Stimulated activated memory B cell treated with anti-CD40 and anti-IgM and Interleukin-4, amounts not matched to agents 10 μg/mL and 1 μg/mL and 100 μg/mL, for 72 hours (primary cell): ENCODE measurements at regions not wholly inside any gene's neighbourhood (a gene's known extent, or its start where the extent isn't known, plus 50 kb on each side); places are given as distances from the start of the nearest gene placed in this dataset.
"Not testable (repeated sequence)": the region's sequence is repeated elsewhere in the genome, so short reads cannot be mapped to it uniquely, and the experiment has no call there.

ENCODE experiments used
- ATAC-seq: fragments of 150-1000 bp; cut with Tn5 transposase; 2 replicates; pipeline ENCODE4 v1.10.0; 2021
- H3K27ac Mint-ChIP-seq: one replicate; pipeline ENCODE4 v1.8.0; 2022; ENCODE audit warnings: mild to moderate bottlenecking, mixed read lengths
- H3K27me3 Mint-ChIP-seq: one replicate; pipeline ENCODE4 v1.8.0; 2022; ENCODE audit warnings: mixed read lengths
- H3K36me3 Mint-ChIP-seq: one replicate; pipeline ENCODE4 v1.8.0; 2022; ENCODE audit warnings: mixed read lengths
- H3K4me1 Mint-ChIP-seq: one replicate; pipeline ENCODE4 v1.8.0; 2022; ENCODE audit warnings: mixed read lengths
- H3K4me3 Mint-ChIP-seq: one replicate; pipeline ENCODE4 v1.8.0; 2022; ENCODE audit warnings: mild to moderate bottlenecking, moderate library complexity, mixed read lengths
- H3K9me3 Mint-ChIP-seq: one replicate; pipeline ENCODE4 v1.8.0; 2022; ENCODE audit warnings: mixed read lengths

DNA sequence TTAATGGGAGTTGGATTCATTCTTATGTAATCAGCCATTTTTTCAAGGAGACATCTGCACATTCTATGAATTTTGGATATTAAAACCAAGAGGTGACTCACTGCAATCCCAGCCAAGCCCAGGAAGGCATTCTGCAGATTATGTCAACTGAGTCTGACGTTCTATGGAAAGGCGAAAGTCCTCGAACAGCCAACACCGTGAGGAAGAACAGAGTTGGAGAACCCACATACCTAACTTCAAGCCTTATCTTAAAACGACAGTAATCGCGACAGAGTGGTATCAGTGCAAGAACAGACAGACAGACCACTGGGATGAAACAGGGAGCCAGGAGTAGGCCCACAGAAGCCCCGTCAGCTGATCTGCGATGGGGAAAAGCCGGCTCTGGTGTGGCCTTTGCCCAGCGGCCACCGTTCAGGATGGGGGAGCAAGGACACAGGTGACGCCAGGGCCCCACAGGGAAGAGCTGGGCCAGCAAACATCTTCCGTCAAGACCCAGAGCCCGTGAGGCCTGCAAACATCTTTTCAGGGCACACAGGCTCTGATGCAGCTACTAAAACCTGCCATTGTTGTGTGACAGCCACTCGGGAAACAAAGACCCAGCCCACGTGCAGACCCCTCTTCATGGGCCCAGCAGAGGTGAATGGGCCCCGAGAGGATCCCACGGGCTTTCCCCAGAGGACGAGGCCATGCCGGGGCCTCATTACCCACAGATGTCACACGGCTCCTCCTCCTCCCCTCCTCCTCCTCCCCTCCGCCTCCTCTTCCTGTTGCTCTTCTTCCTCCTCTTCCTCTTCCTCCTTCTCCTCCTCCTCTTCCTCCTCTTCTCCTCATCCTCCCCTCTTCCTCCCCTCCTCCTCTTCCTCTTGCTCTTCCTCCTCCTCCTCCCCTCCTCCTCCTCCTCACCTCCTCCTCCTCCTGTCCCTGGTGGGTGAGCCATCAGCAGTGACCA is 277.6 kb downstream of the ADGRD1 start:
- no peak for ATAC-seq
- H3K27me3 Mint-ChIP-seq, result peaks cover 61% of the 10 kb centered on the region
- H3K4me3 Mint-ChIP-seq, result no peak overlapping the region
- H3K27ac Mint-ChIP-seq, result no peak overlapping the region
- H3K36me3 Mint-ChIP-seq, result no peaks in the 10 kb centered on the region
- H3K4me1 Mint-ChIP-seq, result peaks cover 7% of the 10 kb centered on the region
- peaks cover 6% of the 10 kb centered on the region for H3K9me3 Mint-ChIP-seq

- ATAC-seq, result no peak
These were observed 278.3 kb downstream of the ADGRD1 start for GRCh38 chr12:131232036-131232435.

GRCh38 chr12:131232872-131233271 is 279.2 kb downstream of the ADGRD1 start:
- not testable (repeated sequence) for H3K9me3 Mint-ChIP-seq, H3K27ac Mint-ChIP-seq, ATAC-seq, H3K4me3 Mint-ChIP-seq, H3K4me1 Mint-ChIP-seq, H3K36me3 Mint-ChIP-seq
- H3K27me3 Mint-ChIP-seq, result peaks cover 50% of the 10 kb centered on the region

More at GRCh38 chr12:131232036-131232435, 278.3 kb downstream of the ADGRD1 start:
- H3K27ac Mint-ChIP-seq, result no peak overlapping the region
- H3K4me3 Mint-ChIP-seq, result no peak overlapping the region
- no peaks in the 10 kb centered on the region for H3K36me3 Mint-ChIP-seq
- H3K27me3 Mint-ChIP-seq, result peaks cover 58% of the 10 kb centered on the region
- H3K9me3 Mint-ChIP-seq, result peaks cover 6% of the 10 kb centered on the region
- peaks cover 7% of the 10 kb centered on the region for H3K4me1 Mint-ChIP-seq

DNA sequence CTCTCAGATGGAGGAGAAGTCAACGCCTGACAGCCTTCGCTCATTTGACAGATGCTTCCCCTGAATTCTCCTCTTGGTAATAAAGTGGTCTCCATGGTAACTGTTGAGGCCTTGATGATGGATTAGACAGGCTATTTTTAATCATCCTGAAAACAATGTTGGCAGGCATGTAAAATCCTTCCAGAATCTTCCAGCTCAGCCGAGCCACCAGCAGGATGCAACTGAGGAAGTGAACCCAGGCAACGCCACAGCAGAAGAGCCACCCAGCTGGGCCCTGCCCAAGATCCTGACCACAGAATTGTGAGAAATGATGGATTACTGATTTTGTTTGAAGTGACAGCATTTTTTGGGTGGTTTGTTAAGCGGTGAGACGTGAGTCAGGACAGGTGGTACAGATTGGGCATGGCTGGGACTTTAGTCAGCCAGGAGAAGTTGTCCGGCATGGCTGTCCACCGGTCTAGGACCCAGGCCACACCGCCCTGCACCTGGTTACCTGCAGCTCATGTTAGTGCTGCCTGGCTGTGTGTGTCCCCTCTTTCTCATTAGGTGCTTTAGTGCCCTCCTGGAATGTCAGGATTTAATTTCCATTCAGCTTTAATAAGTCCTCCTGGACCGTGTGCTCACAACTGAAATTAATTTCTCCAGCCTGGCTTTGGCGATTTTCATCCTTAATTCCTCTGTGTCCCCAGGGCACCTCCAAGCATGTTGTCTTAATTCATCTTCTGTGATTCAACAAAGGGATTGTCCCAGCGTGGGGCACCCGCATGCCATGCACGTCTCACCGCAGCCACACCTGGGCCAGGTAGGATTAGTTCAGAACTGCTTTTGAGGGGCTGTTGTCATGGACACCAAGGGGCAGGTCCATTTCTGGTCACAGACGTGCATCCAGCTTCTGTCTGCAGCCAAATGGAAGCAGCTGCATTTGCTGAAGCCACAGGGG is 280.4 kb downstream of the ADGRD1 start:
- not testable (repeated sequence) for H3K36me3 Mint-ChIP-seq, H3K9me3 Mint-ChIP-seq, ATAC-seq, H3K27ac Mint-ChIP-seq, H3K4me3 Mint-ChIP-seq
- Mint-ChIP-seq H3K27me3 (peaks cover 42% of the 10 kb centered on the region), H3K4me1 (peaks cover 10% of the 10 kb centered on the region)

GRCh38 chr12:131234841-131235271 is 281.1 kb downstream of the ADGRD1 start:
- not testable (repeated sequence) for H3K27ac Mint-ChIP-seq, H3K4me3 Mint-ChIP-seq, H3K36me3 Mint-ChIP-seq, ATAC-seq, H3K9me3 Mint-ChIP-seq
- H3K4me1 Mint-ChIP-seq, result peaks cover 18% of the 10 kb centered on the region
- H3K27me3 Mint-ChIP-seq, result peaks cover 35% of the 10 kb centered on the region

DNA sequence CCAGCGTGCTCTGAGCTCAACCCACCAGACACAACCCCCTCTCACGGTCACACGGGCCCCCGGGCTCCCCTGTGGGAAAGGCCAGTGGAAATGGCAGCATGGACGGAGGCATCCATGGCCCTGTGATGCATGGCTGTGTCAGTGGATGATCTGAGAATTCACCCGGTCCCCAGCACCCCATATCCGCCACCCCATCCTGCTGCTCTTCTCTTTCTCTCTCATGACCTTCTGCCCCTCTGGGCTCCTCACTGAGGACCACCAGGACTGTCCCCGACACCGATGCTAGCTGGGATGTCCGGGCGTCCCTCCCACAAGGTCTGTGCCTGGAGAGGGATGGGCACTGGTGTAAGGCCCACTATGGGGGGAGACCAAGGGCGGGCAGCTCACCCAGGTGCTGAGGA is 282.2 kb downstream of the ADGRD1 start:
- Mint-ChIP-seq H3K27me3 (peaks cover 25% of the 10 kb centered on the region), H3K4me1 (peaks cover 22% of the 10 kb centered on the region), H3K27ac (no peak overlapping the region), H3K9me3 (peaks cover 6% of the 10 kb centered on the region), H3K4me3 (no peak overlapping the region), H3K36me3 (no peaks in the 10 kb centered on the region)
- ATAC-seq, result no peak

- H3K4me3 Mint-ChIP-seq, result peak overlapping the region; percentile 6
- H3K36me3 Mint-ChIP-seq, result no peaks in the 10 kb centered on the region
- peaks cover 16% of the 10 kb centered on the region for H3K4me1 Mint-ChIP-seq
- H3K27me3 Mint-ChIP-seq, result peaks cover 10% of the 10 kb centered on the region
- peaks cover 3% of the 10 kb centered on the region for H3K9me3 Mint-ChIP-seq
- H3K27ac Mint-ChIP-seq, result peak overlapping the region; percentile 76
- peak; percentile 83 for ATAC-seq
These were observed 285.8 kb downstream of the ADGRD1 start for GRCh38 chr12:131239384-131240094.

DNA sequence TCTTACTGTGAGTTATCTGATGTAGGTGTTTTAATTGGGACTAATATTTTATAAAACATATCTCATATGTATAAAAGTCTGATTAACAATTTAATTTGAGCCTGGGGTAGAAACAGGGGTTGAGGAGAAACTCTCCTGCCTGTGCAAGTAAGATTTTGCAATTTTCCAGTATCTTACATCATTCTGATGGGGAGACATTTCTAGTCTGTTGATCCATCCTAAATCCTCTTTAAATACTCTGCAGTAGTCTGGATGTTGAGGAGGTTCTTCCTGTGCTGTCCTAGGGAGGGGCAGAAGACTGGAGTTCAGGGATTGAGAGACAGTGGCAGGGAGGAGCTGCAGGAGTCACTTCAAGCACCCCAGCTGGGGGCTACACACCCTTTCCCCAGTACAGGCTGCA is 287.8 kb downstream of the ADGRD1 start:
- Mint-ChIP-seq H3K9me3 (peaks cover 3% of the 10 kb centered on the region), H3K27me3 (peaks cover 7% of the 10 kb centered on the region), H3K36me3 (no peaks in the 10 kb centered on the region), H3K27ac (no peak overlapping the region), H3K4me3 (no peak overlapping the region), H3K4me1 (peaks cover 16% of the 10 kb centered on the region)
- no peak for ATAC-seq

- ATAC-seq, result no peak
- Mint-ChIP-seq H3K4me3 (no peak overlapping the region), H3K4me1 (peaks cover 16% of the 10 kb centered on the region), H3K27ac (no peak overlapping the region), H3K27me3 (peaks cover 21% of the 10 kb centered on the region), H3K9me3 (peaks cover 3% of the 10 kb centered on the region), H3K36me3 (no peaks in the 10 kb centered on the region)
These were observed 289.2 kb downstream of the ADGRD1 start for GRCh38 chr12:131242741-131243496.

DNA sequence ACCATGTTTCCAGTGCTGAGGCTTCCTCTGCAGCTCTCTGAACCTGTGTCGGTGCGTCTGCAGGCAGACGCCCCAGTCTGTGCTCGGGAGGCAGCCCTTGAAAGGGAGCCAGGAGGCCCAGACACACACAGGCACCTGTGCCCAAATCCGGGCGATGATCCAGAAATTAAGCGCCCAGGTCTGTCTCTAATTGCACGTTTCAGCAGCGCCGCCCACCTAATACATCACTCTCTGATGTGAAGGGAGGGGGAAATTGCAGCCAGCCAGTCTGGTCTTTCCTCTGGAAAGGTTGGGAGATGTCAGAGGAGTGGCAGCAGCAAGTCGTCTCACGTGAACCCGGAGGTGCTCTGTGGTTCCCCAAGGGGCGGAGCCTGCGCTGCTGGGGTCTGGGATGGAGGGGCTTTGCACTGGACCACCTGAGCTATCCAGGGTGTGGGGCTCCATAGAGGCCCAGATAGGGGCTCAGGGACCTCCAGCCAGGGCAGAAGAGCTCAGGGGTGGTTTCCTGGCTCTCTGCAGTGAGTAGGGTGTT is 290.5 kb downstream of the ADGRD1 start:
- peaks cover 26% of the 10 kb centered on the region for H3K27me3 Mint-ChIP-seq
- H3K9me3 Mint-ChIP-seq, H3K36me3 Mint-ChIP-seq, H3K27ac Mint-ChIP-seq, ATAC-seq, H3K4me3 Mint-ChIP-seq: not testable (repeated sequence)
- peaks cover 11% of the 10 kb centered on the region for H3K4me1 Mint-ChIP-seq

- not testable (repeated sequence) for H3K4me3 Mint-ChIP-seq, H3K36me3 Mint-ChIP-seq, ATAC-seq, H3K27ac Mint-ChIP-seq, H3K9me3 Mint-ChIP-seq, H3K4me1 Mint-ChIP-seq
- H3K27me3 Mint-ChIP-seq, result peaks cover 26% of the 10 kb centered on the region
These were observed 291.5 kb downstream of the ADGRD1 start for GRCh38 chr12:131245161-131245560.

DNA sequence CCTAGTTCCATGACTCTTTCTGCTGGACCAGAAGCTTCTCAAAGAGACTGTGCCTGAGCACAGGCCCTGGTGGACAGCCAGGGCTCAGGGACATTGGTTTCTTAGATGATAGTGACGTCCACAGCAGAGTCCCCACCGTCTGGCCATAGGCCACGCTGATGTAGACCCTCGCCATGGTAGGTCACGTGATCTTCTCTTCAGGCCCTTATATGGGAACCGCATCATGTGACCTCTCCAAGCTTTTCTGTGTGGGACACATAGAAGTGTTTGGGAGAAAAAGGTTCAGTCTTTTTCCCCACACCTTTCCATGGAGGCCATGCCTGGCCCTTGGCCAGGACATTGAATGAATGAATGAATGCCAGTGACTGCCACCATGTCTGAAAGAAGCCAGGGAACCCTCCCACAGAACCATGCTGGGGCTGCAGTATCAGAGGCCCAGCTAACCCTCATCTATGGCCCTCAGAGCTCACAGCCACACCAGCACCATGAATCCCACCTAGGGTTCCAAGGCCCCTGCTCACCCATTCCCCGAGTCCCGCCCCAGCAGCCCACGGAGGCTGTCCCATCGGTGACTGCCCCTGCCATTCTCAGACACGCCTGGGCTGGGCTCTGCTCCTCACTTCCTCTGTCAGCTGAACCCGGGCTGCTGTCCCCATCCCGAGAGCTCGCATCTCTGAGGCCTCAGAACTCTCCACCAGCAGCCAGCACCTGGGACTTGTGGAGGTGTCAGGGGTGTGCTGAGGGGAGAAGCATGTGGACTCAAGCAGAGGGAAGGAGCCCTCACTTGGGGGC is 292.1 kb downstream of the ADGRD1 start:
- Mint-ChIP-seq H3K27me3 (peaks cover 26% of the 10 kb centered on the region), H3K27ac (no peak overlapping the region), H3K9me3 (peaks cover 3% of the 10 kb centered on the region), H3K36me3 (no peaks in the 10 kb centered on the region), H3K4me3 (no peak overlapping the region), H3K4me1 (no peaks in the 10 kb centered on the region)
- ATAC-seq, result no peak

GRCh38 chr12:131247026-131247725 is 293.5 kb downstream of the ADGRD1 start:
- not testable (repeated sequence) for ATAC-seq, H3K4me1 Mint-ChIP-seq, H3K9me3 Mint-ChIP-seq, H3K36me3 Mint-ChIP-seq, H3K27ac Mint-ChIP-seq, H3K4me3 Mint-ChIP-seq
- peaks cover 26% of the 10 kb centered on the region for H3K27me3 Mint-ChIP-seq
